Uterus (tissue), 2 donors: ENCODE measurements at regions not wholly inside any gene's neighbourhood (a gene's known extent, or its start where the extent isn't known, plus 50 kb on each side); places are given as distances from the start of the nearest gene placed in this dataset.

Source experiments
- POLR2A ChIP-seq, 2 donors: fragments of 450-650 bp; IDR thresholded peaks; one replicate each; pipeline ENCODE4 v1.6.1; 2016; ENCODE audit warnings: antibody characterized with exemption in 2 of 2, mild to moderate bottlenecking in 1 of 2, moderate library complexity in 1 of 2
- TF ChIP-seq, protein P1 (sequence below), 4 experiments: fragments of 200-600 bp in 2 of 4; fragments of 450-650 bp in 2 of 4; sonication (generic) in 2 of 4; IDR thresholded peaks; one replicate each; pipeline ENCODE4 v1.5.1; 2016 to 2019; ENCODE audit warnings: antibody characterized with exemption in 4 of 4, mild to moderate bottlenecking in 2 of 4, moderate library complexity in 1 of 4

DNA sequence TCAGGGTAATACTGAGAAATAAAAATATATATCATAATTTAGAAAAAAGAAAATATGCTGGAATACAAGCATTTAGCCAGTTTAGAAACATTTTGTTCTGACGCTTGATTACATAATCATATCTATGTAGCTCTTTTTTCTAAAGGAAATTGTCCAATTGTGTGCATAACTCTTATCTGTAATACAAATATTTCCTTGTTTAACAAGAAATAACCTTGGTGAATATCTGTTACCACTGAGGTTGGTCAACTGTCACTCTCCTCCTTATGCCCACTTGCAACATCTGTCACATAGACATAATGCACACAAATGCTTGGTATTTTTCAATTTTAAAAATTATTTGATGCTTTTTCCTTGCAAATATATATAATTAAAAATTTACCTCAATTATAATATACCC lies 609.7 kb downstream of the TLL1 start:
- no peak for TF ChIP-seq POLR2A (IDR thresholded peaks at IDR 0.05)
- TF ChIP-seq, protein P1, sequence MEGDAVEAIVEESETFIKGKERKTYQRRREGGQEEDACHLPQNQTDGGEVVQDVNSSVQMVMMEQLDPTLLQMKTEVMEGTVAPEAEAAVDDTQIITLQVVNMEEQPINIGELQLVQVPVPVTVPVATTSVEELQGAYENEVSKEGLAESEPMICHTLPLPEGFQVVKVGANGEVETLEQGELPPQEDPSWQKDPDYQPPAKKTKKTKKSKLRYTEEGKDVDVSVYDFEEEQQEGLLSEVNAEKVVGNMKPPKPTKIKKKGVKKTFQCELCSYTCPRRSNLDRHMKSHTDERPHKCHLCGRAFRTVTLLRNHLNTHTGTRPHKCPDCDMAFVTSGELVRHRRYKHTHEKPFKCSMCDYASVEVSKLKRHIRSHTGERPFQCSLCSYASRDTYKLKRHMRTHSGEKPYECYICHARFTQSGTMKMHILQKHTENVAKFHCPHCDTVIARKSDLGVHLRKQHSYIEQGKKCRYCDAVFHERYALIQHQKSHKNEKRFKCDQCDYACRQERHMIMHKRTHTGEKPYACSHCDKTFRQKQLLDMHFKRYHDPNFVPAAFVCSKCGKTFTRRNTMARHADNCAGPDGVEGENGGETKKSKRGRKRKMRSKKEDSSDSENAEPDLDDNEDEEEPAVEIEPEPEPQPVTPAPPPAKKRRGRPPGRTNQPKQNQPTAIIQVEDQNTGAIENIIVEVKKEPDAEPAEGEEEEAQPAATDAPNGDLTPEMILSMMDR (IDR thresholded peaks at IDR 0.05): no peak
